NB4 (cell line): ENCODE measurements at regions not wholly inside any gene's neighbourhood (a gene's known extent, or its start where the extent isn't known, plus 50 kb on each side); places are given as distances from the start of the nearest gene placed in this dataset.

Experiments
- DNase-seq: peaks from one replicate; pipeline ENCODE4 v3.0.0; 2010; ENCODE audit warnings: low read depth
- H3K4me3 ChIP-seq: one replicate; pipeline ENCODE4 v1.5.1; 2011; ENCODE audit warnings: mild to moderate bottlenecking, low read depth, low read length, moderate library complexity
- CTCF ChIP-seq: IDR thresholded peaks from one replicate; pipeline ENCODE4 v1.5.1; 2012; ENCODE audit warnings: low read depth, low read length
- MAX ChIP-seq: IDR thresholded peaks from 2 replicates; pipeline ENCODE4 v1.6.1; 2011; ENCODE audit warnings: low read depth, low read length
- MYC ChIP-seq: IDR thresholded peaks from 2 replicates; pipeline ENCODE4 v1.6.1; 2011; ENCODE audit warnings: low read depth, low read length
- POLR2A ChIP-seq: IDR thresholded peaks from 2 replicates; pipeline ENCODE4 v1.6.1; 2011; ENCODE audit warnings: mild to moderate bottlenecking; ENCODE audit not compliant: insufficient read length; ENCODE audit errors: extremely low read depth

GRCh38 chr11:90822996-90823395 lies 600.1 kb upstream of the CHORDC1 start:
- no peak for DNase-seq
- no peak overlapping the region for H3K4me3 ChIP-seq
- TF ChIP-seq CTCF (no peak), MAX (no peak), POLR2A (no peak), MYC (no peak)

GRCh38 chr11:90818196-90818745 lies 595.4 kb upstream of the CHORDC1 start:
- DNase-seq = no peak
- TF ChIP-seq MAX (no peak), POLR2A (no peak), CTCF (no peak), MYC (no peak)
- H3K4me3 ChIP-seq = no peak overlapping the region

- no peak for TF ChIP-seq POLR2A
- TF ChIP-seq MAX = no peak
- TF ChIP-seq MYC = no peak
- no peak for TF ChIP-seq CTCF
- H3K4me3 ChIP-seq = no peak overlapping the region
- DNase-seq = no peak
These were observed 586.7 kb upstream of the CHORDC1 start for GRCh38 chr11:90809581-90809980.

- no peak overlapping the region for H3K4me3 ChIP-seq
- DNase-seq = no peak
- no peak for TF ChIP-seq MAX
These were observed 582.3 kb upstream of the CHORDC1 start for GRCh38 chr11:90805172-90805571.

GRCh38 chr11:90803831-90804230 lies 581.0 kb upstream of the CHORDC1 start:
- TF ChIP-seq MAX (no peak), MYC (no peak), CTCF (no peak), POLR2A (no peak)
- no peak overlapping the region for H3K4me3 ChIP-seq
- no peak for DNase-seq

- DNase-seq = no peak
- no peak for TF ChIP-seq CTCF
- TF ChIP-seq POLR2A = no peak
- no peak for TF ChIP-seq MYC
- TF ChIP-seq MAX = no peak
- H3K4me3 ChIP-seq = no peak overlapping the region
These were observed 580.5 kb upstream of the CHORDC1 start for GRCh38 chr11:90803366-90803765.
